Coronary artery (tissue), 2 donors: ENCODE measurements at regions not wholly inside any gene's neighbourhood (a gene's known extent, or its start where the extent isn't known, plus 50 kb on each side); places are given as distances from the start of the nearest gene placed in this dataset.

Source experiments
- DNase-seq: peaks from one replicate; pipeline ENCODE4 v3.0.0-alpha.2; 2017; ENCODE audit warnings: low spot score
- H3K27ac ChIP-seq, 2 donors: fragments of 200-600 bp; sonication (generic); one replicate each; pipeline ENCODE4 v1.5.1; 2016 to 2019
- H3K4me3 ChIP-seq: fragments of 200-600 bp; sonication (generic); 2 replicates; pipeline ENCODE4 v1.5.1; 2016; ENCODE audit warnings: mild to moderate bottlenecking, moderate library complexity
- CTCF ChIP-seq: fragments of 200-600 bp; sonication (generic); IDR thresholded peaks from one replicate; pipeline ENCODE4 v1.5.1; 2019; ENCODE audit warnings: antibody characterized with exemption

GRCh38 chr13:73898899-73899298 is 235.3 kb downstream of the KLF12 start:
- H3K27ac ChIP-seq, result no peak overlapping the region
- no peak for TF ChIP-seq CTCF
- DNase-seq, result no peak
- H3K4me3 ChIP-seq, result no peak overlapping the region

- DNase-seq, result no peak
- Histone ChIP-seq H3K4me3 (no peak overlapping the region), H3K27ac (no peak overlapping the region)
- no peak for TF ChIP-seq CTCF
Observed at GRCh38 chr13:73898276-73898675, 235.9 kb downstream of the KLF12 start.

- no peak for TF ChIP-seq CTCF
- DNase-seq, result no peak
- H3K27ac ChIP-seq, result no peak overlapping the region
- H3K4me3 ChIP-seq, result no peak overlapping the region
Observed at GRCh38 chr13:73894995-73895571, 239.1 kb downstream of the KLF12 start.

- no peak for DNase-seq
- no peak for TF ChIP-seq CTCF
- Histone ChIP-seq H3K4me3 (no peak overlapping the region), H3K27ac (no peak overlapping the region)
Observed at GRCh38 chr13:73893833-73894232, 240.4 kb downstream of the KLF12 start.

- no peak for TF ChIP-seq CTCF
- no peak for DNase-seq
- Histone ChIP-seq H3K4me3 (no peak overlapping the region), H3K27ac (no peak overlapping the region)
Observed at GRCh38 chr13:73891805-73892204, 242.4 kb downstream of the KLF12 start.

GRCh38 chr13:73883162-73883561 is 251.0 kb downstream of the KLF12 start:
- TF ChIP-seq CTCF, result no peak
- no peak overlapping the region for H3K4me3 ChIP-seq
- H3K27ac ChIP-seq, result no peak overlapping the region
- no peak for DNase-seq

- Histone ChIP-seq H3K27ac (no peak overlapping the region), H3K4me3 (no peak overlapping the region)
- no peak for DNase-seq
- TF ChIP-seq CTCF, result no peak
Observed at GRCh38 chr13:73880365-73880764, 253.8 kb downstream of the KLF12 start.
